GM19035 (cell line): ENCODE measurements at regions not wholly inside any gene's neighbourhood (a gene's known extent, or its start where the extent isn't known, plus 50 kb on each side); places are given as distances from the start of the nearest gene placed in this dataset.
"Not testable (repeated sequence)": the region's sequence is repeated elsewhere in the genome, so short reads cannot be mapped to it uniquely, and the experiment has no call there.

Experiments used
- ATAC-seq: cut with Tn5 transposase; IDR thresholded peaks from one replicate; pipeline ENCODE4 v1.9.1; 2021; ENCODE audit not compliant: unreplicated experiment

GRCh38 chrX:13478740-13479451 lies 90.5 kb upstream of the EGFL6 start:
- no peak for ATAC-seq

DNA sequence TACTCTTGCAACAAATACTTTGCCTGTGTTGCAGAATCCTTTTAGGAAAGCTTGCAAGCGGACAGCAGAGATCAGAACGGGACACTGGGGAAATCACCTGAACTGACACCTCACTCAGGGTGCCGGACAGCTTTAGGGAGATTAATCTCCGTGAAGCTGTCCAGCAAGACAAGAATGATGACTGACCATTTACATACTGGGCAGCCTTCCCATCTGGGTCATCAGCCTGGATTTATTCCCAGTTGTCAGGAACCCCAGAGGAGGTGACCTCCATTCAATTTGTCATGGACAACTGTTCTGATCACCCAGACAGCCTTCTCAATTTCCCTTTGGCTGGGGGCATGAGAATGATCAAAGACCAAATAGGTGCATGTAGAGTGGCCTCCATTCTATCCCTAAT lies 93.0 kb upstream of the EGFL6 start:
- no peak for ATAC-seq

- peak; percentile 52 for ATAC-seq
These were observed 95.3 kb upstream of the EGFL6 start for GRCh38 chrX:13474164-13474516.

- ATAC-seq, result peak; percentile 84
These were observed 95.8 kb upstream of the EGFL6 start for GRCh38 chrX:13473442-13474163.

DNA sequence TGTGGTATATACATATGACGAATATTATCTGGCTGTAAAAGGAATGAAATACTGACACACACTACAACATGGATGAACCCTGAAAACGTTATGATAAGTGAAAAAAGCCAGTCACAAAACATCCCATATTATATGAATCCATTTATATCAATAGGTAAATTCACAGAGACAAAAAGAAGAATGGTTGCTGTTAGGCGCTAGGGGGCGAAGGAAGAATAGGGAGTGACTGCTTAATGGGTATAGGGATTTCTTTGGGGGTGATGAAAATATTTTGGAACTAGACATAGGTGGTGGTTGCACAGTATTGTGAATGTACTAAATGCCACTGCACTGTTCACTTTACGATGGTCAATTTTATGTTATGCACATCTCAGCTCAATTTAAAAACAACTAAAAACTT lies 96.4 kb upstream of the EGFL6 start:
- ATAC-seq, result no peak

- ATAC-seq, result no peak
These were observed 98.1 kb upstream of the EGFL6 start for GRCh38 chrX:13471269-13471668.

- no peak for ATAC-seq
These were observed 98.8 kb upstream of the EGFL6 start for GRCh38 chrX:13470685-13470977.

DNA sequence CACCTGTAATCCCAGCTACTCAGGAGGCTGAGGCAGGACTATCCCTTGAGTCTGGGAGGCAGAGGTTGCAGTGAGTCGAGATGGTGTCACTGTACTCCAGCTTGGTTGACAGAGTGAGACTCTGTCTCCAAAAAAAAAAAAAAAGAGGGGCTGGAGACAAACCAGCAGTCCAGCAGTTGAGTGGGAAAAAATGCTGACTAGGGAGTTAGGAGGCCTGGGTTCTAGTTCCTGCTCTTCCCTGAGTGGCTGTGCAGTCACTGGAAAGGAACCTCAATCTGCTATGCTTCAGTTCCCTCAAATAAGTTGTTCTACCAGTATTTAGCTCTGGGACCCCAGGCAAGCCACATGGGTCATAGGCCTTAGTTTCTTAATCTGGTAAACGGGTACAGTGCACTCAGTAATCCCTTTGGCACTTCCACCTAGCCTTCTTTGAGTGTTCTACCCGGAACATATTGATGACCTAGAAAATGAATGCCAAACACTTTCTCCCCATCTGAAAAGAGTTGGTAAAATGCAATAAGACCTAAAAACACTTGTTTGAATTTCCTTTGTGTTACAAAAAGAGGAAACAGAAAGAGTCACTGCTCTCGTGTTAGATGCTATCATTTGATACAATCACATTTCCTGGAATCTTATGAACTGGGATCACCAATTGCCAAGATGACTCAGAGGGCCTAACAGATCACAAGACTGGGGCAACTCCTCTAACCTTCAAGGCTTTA lies 99.3 kb upstream of the EGFL6 start:
- ATAC-seq, result no peak

DNA sequence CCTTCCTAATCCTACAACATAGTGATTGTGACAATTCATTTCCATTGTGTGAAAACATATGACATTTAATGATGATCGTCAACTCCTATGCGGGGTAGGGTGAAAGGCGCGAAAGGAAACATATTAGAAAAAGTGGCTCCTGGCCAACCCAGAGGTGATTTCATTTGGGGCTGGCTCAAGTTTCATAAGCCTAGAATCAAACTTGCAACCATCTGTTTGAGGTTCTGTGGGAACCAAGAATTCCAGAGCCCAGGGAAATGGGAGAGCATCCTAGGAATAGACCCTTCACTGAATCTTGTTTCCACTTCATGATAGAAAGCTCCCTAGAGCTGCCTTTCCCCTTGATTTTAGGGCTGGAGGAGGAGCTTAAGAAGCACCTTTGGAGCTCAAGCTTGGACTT lies 101.3 kb upstream of the EGFL6 start:
- no peak for ATAC-seq

- ATAC-seq, result no peak
These were observed 102.2 kb upstream of the EGFL6 start for GRCh38 chrX:13467243-13467642.

- ATAC-seq, result no peak
These were observed 104.7 kb upstream of the EGFL6 start for GRCh38 chrX:13464599-13465275.

GRCh38 chrX:13463608-13464007 lies 105.8 kb upstream of the EGFL6 start:
- no peak for ATAC-seq

GRCh38 chrX:13452283-13452682 lies 117.1 kb upstream of the EGFL6 start:
- ATAC-seq, result no peak

GRCh38 chrX:13449441-13449840 lies 120.0 kb upstream of the EGFL6 start:
- no peak for ATAC-seq

DNA sequence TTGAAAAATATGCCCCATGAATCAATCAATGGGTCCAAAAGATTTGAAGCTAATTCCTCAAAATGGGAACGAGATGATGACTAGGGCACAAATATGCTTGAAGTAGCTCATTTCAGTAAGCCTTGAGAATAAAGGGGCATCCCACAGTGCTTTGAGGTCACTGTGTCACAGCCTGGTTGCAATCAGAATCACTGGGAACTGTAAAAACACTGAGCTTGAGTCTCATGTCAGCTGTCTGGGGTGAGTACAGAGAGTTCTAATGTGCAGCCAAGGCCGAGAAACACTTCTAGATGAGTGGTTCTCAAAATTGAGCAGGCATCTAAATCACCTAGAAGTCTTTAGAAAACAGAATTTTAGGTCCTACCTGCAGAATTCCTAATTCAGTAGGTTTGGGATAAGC lies 120.5 kb upstream of the EGFL6 start:
- no peak for ATAC-seq

DNA sequence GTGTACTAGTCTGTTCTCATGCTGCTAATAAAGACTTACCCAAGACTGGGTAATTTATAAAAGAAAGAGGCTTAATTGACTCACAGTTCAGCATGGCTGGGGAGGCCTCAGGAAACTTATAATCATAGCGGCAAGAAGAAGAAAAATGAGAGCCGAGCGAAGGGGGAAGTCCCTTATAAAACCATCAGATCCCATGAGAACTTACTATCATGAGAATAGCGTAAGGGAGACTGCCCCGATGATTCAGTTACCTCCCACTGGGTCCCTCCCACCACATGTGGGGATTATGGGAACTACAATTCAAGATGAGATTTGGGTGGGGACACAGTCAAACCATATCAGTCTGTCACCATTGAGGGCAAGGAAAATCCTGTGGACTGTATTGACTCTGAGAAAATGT lies 121.8 kb upstream of the ATXN3L start:
- ATAC-seq, result not testable (repeated sequence)

DNA sequence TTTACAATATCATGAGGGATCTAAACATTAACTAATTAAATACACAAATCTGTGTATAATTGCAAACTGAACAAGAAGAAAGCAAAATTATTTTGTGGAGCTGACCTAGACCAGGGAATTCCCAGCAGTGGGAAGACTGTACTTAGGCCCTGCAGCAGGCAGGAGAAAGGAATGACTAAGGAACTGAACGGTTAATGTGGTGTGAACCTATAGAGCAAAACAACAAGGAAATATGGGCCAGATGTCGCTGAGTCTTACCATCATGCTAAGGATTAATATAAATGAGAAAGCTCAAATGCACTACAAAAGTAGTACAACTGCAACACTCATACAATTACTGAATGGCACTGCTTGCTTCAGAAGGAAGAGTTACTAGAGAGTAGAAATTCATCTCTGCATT lies 120.3 kb upstream of the ATXN3L start:
- no peak for ATAC-seq

GRCh38 chrX:13433298-13433605 lies 113.4 kb upstream of the ATXN3L start:
- ATAC-seq, result no peak

GRCh38 chrX:13432414-13433297 lies 112.8 kb upstream of the ATXN3L start:
- no peak for ATAC-seq

DNA sequence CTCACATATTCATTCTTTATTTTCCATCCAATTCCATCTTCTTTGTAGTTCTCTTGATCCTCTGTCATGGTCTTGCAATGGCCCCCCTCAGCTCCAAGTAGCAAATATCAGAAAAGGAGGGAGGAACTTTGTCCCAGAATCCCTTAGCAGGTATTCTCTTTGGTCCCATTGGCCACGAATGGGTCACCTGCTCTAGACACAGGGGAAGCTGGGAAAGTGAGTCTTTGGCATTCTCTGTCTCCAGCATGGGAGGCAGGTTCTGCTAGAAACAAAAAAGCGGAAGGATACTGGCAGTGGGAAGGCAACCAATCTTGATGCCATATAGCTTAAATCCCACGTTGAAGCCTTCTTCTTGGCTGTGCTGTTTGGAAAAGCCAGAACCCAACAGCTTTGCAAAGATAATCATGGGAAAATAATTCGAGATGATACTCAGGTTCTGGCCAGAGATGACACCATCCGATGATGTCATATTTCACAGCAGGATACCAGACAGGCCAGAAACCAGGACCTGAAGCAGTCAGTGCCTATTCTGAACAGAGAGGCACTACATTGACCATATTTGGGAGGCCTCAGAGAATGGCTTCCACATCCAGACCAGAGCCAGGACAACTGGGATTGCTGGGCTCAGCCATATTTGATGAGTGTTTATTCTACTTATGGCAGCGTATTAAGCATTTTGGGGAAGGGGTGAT lies 110.4 kb upstream of the ATXN3L start:
- ATAC-seq, result no peak
